A673 (cell line): ENCODE measurements at regions not wholly inside any gene's neighbourhood (a gene's known extent, or its start where the extent isn't known, plus 50 kb on each side); places are given as distances from the start of the nearest gene placed in this dataset.
A peak's percentile ranks its signal among the peaks of the same experiment; 100 is the strongest.

Experiments
- BruUV-seq: library from RNA; stranded (reverse); fragments of 400-500 nt; replicated peaks from 2 replicates; lab custom pipeline; 2021; lab: Mats Ljungman, UMichigan
- CTCF ChIA-PET: fragments of 300-600 bp; sonication (Branson Sonifier 250); formaldehyde crosslinking; loops from one replicate; lab custom pipeline; 2022; ENCODE audit warnings: antibody characterized with exemption; lab: Charles Lee
- POLR2A ChIA-PET: fragments of 300-600 bp; sonication (Branson Sonifier 250); formaldehyde crosslinking; loops from one replicate; lab custom pipeline; 2022; ENCODE audit warnings: antibody characterized with exemption; ENCODE audit not compliant: low non-redundant PET; lab: Charles Lee
- DNase-seq: peaks from one replicate; pipeline ENCODE4 v3.0.0-alpha.2; 2015; ENCODE audit warnings: low spot score
- H3K27ac ChIP-seq: fragments of 200-600 bp; sonication (generic); 2 replicates; pipeline ENCODE4 v1.5.1; 2016; ENCODE audit warnings: mixed run types, low read depth, mild to moderate bottlenecking, mixed read lengths, antibody characterized with exemption, low read length; ENCODE audit not compliant: poor library complexity, severe bottlenecking
- H3K27me3 ChIP-seq: fragments of 200-600 bp; sonication (generic); replicated peaks from 2 replicates; pipeline ENCODE4 v1.6.1; 2017; ENCODE audit warnings: mixed run types, low read depth, mild to moderate bottlenecking, mixed read lengths, antibody characterized with exemption, low read length; ENCODE audit not compliant: insufficient read depth, poor library complexity
- H3K36me3 ChIP-seq: fragments of 200-600 bp; sonication (generic); 2 replicates; pipeline ENCODE4 v1.6.1; 2016; ENCODE audit warnings: mixed run types, mild to moderate bottlenecking, mixed read lengths, antibody characterized with exemption, low read length; ENCODE audit not compliant: insufficient read depth, poor library complexity, severe bottlenecking
- H3K4me1 ChIP-seq: fragments of 200-600 bp; sonication (generic); 2 replicates; pipeline ENCODE4 v1.6.1; 2017; ENCODE audit warnings: mixed run types, mild to moderate bottlenecking, mixed read lengths, antibody characterized with exemption, low read length; ENCODE audit not compliant: insufficient read depth, poor library complexity, severe bottlenecking
- H3K4me3 ChIP-seq: fragments of 200-600 bp; sonication (generic); 2 replicates; pipeline ENCODE4 v1.5.1; 2016; ENCODE audit warnings: low read depth, mixed run types, mild to moderate bottlenecking, mixed read lengths, low read length; ENCODE audit not compliant: poor library complexity, severe bottlenecking
- H3K9me3 ChIP-seq: fragments of 200-600 bp; sonication (generic); 2 replicates; pipeline ENCODE4 v1.6.1; 2016; ENCODE audit warnings: mixed run types, low read depth, mild to moderate bottlenecking, mixed read lengths, antibody characterized with exemption, low read length; ENCODE audit not compliant: poor library complexity, severe bottlenecking
- EZH2 ChIP-seq: fragments of 200-600 bp; sonication (generic); IDR thresholded peaks from 2 replicates; pipeline ENCODE4 v1.6.1; 2017; ENCODE audit warnings: borderline replicate concordance, low read depth, mild to moderate bottlenecking, mixed read lengths, antibody characterized with exemption, low read length; ENCODE audit not compliant: poor library complexity, severe bottlenecking
- intact Hi-C: fragments of 100-400 bp; cut with micrococcal nuclease; formaldehyde crosslinking; loops from one replicate; pipeline ENCODE4 v1.10.0; 2022; ENCODE audit not compliant: unreplicated experiment
- TF ChIP-seq, protein P1 (sequence below): fragments of 300-800, 200-600 bp; sonication (generic); conservative IDR thresholded peaks from 2 replicates; pipeline ENCODE4 v1.5.1; 2017; ENCODE audit warnings: low read depth, mild to moderate bottlenecking, antibody characterized with exemption, low read length, moderate library complexity, mixed read lengths

DNA sequence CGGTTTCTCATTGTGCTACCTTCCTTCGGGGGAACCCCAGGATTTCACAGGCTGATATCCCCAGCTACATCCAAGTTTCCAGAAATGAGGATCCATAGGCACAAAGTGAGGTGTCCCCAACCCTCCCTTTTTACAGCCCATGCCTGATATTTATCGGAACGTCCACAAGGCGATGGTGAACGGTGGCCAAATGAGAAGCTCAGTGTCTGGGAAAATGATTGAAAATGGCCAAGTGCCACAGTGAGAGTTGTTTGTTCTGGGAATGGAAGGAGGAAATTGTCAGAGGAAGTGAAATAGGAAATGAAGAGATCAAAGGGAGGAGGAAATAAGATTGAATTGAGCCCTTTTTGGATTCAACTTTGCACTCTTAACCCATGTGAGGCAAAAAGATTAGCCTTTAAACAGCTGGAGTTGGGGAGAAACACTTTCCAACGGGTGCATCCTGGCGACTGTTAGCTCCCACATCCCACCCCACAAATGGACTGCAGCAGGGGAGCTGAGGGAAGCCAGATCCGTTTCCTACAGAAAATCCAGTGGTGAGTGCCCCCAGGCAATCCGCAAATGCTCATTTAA lies 294.4 kb upstream of the IRX5 start:
- intact Hi-C loops = loop anchor here (10.0 kb wide), 2 partner anchors 288 to 618 kb away; no protein-coding TSS in a partner anchor
- no peaks in the 10 kb centered on the region for H3K9me3 ChIP-seq
- H3K27ac ChIP-seq = no peak overlapping the region
- DNase-seq = no peak
- no TSS peak for BruUV-seq
- H3K36me3 ChIP-seq = no peaks in the 10 kb centered on the region
- ChIA-PET CTCF (no interaction called here), POLR2A (no interaction called here)
- TF ChIP-seq, protein P1, sequence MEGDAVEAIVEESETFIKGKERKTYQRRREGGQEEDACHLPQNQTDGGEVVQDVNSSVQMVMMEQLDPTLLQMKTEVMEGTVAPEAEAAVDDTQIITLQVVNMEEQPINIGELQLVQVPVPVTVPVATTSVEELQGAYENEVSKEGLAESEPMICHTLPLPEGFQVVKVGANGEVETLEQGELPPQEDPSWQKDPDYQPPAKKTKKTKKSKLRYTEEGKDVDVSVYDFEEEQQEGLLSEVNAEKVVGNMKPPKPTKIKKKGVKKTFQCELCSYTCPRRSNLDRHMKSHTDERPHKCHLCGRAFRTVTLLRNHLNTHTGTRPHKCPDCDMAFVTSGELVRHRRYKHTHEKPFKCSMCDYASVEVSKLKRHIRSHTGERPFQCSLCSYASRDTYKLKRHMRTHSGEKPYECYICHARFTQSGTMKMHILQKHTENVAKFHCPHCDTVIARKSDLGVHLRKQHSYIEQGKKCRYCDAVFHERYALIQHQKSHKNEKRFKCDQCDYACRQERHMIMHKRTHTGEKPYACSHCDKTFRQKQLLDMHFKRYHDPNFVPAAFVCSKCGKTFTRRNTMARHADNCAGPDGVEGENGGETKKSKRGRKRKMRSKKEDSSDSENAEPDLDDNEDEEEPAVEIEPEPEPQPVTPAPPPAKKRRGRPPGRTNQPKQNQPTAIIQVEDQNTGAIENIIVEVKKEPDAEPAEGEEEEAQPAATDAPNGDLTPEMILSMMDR = no peak
- no peak for TF ChIP-seq EZH2
- H3K4me1 ChIP-seq = peaks cover 12% of the 10 kb centered on the region
- peaks cover 3% of the 10 kb centered on the region for H3K27me3 ChIP-seq
- H3K4me3 ChIP-seq = no peak overlapping the region

DNA sequence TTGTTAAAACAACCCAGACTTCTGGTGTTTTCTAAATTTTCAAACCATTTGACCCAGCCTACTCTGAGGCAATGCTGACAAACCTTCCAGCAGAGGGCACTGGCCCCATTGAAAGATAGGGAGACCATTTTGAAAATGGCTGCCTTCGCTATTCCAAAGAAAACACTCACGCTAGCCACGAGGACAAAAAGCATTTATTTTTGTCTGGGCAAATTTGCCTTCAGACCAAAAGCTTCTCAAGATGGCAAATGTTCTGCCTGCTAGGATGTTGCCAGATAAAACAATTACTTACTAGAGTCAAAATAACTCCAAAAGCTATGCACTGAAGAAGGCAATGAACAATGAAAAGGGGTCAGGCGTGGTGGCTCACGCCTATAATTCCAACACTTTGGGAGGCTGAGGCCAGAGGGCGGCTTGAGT lies 296.7 kb upstream of the IRX5 start:
- POLR2A ChIA-PET = no interaction called here
- Histone ChIP-seq H3K9me3 (no peaks in the 10 kb centered on the region), H3K27me3 (no peaks in the 10 kb centered on the region), H3K27ac (no peak overlapping the region), H3K4me3 (no peak overlapping the region), H3K36me3 (no peaks in the 10 kb centered on the region), H3K4me1 (peaks cover 12% of the 10 kb centered on the region)
- DNase-seq = peak; percentile 56
- intact Hi-C loops = loop anchor here (10.0 kb wide), 2 partner anchors 291 to 621 kb away; no protein-coding TSS in a partner anchor
- no TSS peak for BruUV-seq
- TF ChIP-seq, protein P1 = peak; percentile 76
- TF ChIP-seq EZH2 = no peak
- CTCF ChIA-PET = no interaction called here

DNA sequence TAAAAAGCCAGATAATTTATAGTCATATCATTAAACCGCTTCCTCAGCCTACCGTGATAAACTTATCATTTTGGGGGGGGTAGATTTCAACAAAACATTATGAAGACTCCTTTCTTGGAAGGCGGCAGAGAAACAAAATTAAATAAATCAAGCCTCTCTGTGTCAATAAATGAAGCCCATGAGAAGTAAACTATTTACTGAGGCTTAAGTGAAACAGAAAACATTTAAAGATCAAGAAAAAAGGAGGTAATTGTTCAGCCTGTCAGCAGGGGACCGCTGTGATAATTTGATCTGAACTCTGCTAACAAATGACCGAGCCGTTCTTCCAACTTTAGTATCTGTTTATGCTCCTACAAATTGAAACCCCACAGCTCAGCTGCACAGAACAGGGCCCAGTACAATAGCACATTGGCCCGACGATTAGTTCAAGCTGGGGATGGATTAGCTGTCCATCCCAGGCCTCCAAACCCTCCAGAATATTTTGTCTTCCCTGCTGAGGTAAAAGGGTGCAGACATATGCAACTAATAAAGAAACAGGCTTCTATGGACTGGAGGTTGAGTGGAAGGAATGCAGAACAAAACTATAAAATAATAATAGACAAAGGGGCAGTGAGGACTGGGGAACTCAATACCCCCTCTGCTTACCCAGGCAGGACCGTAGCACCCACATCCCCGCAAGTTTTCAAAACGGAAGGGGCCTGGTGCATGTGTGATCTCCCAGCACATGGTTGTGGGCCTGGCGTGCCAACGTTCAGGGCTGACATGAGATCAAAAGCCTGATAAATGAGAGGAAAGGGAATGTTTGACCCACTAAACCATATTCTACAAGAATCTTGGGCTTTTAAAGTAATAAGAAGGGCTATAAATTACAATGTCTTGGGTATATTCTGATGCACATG lies 298.1 kb upstream of the IRX5 start:
- no peak overlapping the region for H3K4me3 ChIP-seq
- no peak overlapping the region for H3K27ac ChIP-seq
- peak; percentile 21 for DNase-seq
- H3K27me3 ChIP-seq = no peaks in the 10 kb centered on the region
- peaks cover 12% of the 10 kb centered on the region for H3K4me1 ChIP-seq
- POLR2A ChIA-PET = no interaction called here
- TF ChIP-seq EZH2 = no peak
- TF ChIP-seq, protein P1 = no peak
- intact Hi-C loops = loop anchor here (10.0 kb wide), 2 partner anchors 292 to 622 kb away; no protein-coding TSS in a partner anchor
- BruUV-seq = no TSS peak
- H3K9me3 ChIP-seq = no peaks in the 10 kb centered on the region
- no peaks in the 10 kb centered on the region for H3K36me3 ChIP-seq
- CTCF ChIA-PET = no interaction called here
